Endothelial cell (in vitro differentiated cells): ENCODE measurements at regions not wholly inside any gene's neighbourhood (a gene's known extent, or its start where the extent isn't known, plus 50 kb on each side); places are given as distances from the start of the nearest gene placed in this dataset.

Source experiments
- DNase-seq: peaks from one replicate; pipeline ENCODE4 v3.0.0; 2021; ENCODE audit warnings: low spot score
- H3K27ac Mint-ChIP-seq: one replicate; pipeline ENCODE4 v1.8.0; 2021; ENCODE audit warnings: mixed read lengths, inconsistent platforms; ENCODE audit not compliant: unreplicated experiment
- H3K27me3 Mint-ChIP-seq: one replicate; pipeline ENCODE4 v1.8.0; 2021; ENCODE audit warnings: mild to moderate bottlenecking, moderate library complexity, mixed read lengths, inconsistent platforms; ENCODE audit not compliant: unreplicated experiment
- H3K36me3 Mint-ChIP-seq: one replicate; pipeline ENCODE4 v1.8.0; 2021; ENCODE audit warnings: mild to moderate bottlenecking, low read depth, mixed read lengths, inconsistent platforms; ENCODE audit not compliant: unreplicated experiment
- H3K4me1 Mint-ChIP-seq: one replicate; pipeline ENCODE4 v1.8.0; 2021; ENCODE audit warnings: mild to moderate bottlenecking, mixed read lengths, inconsistent platforms; ENCODE audit not compliant: unreplicated experiment
- H3K4me3 Mint-ChIP-seq: one replicate; pipeline ENCODE4 v1.8.0; 2021; ENCODE audit warnings: mild to moderate bottlenecking, mixed read lengths, inconsistent platforms; ENCODE audit not compliant: unreplicated experiment
- H3K9me3 Mint-ChIP-seq: one replicate; pipeline ENCODE4 v1.8.0; 2021; ENCODE audit warnings: mixed read lengths, inconsistent platforms; ENCODE audit not compliant: unreplicated experiment
- CTCF ChIP-seq: fragments of 200-600 bp; sonication (generic); IDR thresholded peaks from one replicate; pipeline ENCODE4 v1.5.0; 2021; ENCODE audit warnings: antibody characterized with exemption; ENCODE audit not compliant: unreplicated experiment

DNA sequence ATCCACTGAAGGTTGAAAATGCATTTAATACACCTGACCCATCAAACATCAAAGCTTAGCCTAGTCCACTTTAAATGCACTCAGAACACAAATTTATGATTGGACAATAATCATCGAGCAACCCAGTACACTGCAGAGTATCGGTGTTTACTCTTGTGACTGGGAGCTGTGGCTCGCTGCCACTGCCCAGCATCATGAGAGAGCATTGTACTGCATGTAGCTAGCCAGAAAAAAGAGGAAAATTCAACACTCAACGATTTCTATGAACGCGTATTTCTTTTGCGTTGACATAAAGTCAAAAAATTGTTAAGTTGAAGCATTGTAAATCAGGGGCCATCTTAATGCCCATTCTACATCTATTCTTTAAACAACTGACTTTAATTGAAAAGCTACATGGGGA, 95.1 kb upstream of the CD180 start:
- Mint-ChIP-seq H3K27ac (no peak overlapping the region), H3K36me3 (no peaks in the 10 kb centered on the region), H3K9me3 (no peaks in the 10 kb centered on the region), H3K4me1 (peaks cover 11% of the 10 kb centered on the region), H3K27me3 (no peaks in the 10 kb centered on the region), H3K4me3 (no peak overlapping the region)
- DNase-seq, result no peak
- no peak for TF ChIP-seq CTCF

DNA sequence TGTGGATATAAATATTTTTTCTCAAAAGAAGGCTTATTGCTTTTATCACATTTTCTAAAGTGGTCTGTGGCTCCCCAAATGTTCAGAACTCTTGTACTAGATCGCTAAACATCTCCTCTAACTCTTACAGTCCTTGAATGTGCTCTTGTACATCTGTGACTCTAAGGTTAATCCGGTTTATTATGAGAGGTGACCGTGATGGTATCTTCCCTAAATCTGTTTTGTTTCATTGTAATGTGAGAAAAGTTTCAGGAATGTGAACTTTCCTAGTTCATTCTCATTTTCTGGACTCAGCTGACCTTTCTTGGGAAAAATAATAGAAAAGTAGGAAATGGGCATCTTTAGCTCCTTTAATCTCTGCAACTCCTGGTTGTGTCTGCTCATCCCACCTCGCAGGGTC, 94.5 kb upstream of the CD180 start:
- Mint-ChIP-seq H3K4me3 (no peak overlapping the region), H3K4me1 (peaks cover 17% of the 10 kb centered on the region), H3K27ac (no peak overlapping the region), H3K36me3 (no peaks in the 10 kb centered on the region), H3K9me3 (no peaks in the 10 kb centered on the region), H3K27me3 (no peaks in the 10 kb centered on the region)
- no peak for TF ChIP-seq CTCF
- no peak for DNase-seq

DNA sequence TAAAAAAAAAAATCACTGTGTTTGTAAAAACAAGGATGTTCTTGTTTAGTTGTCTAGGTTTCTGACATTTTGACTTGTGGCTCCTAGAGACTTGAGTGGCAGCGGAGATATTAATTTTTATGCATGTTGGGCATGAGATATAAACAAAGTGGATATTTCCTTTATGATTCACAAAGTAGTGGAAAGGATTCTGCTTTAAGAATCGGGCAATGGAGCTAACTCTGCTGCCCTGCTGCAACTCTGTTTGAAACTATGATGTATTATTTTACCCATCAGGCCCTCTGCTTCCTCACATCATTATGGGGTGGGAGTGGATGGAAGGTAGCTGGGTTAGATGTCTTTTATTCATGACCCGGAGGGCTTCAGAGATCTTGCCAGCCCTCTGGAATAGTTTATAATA, 94.1 kb upstream of the CD180 start:
- H3K36me3 Mint-ChIP-seq, result no peaks in the 10 kb centered on the region
- no peak overlapping the region for H3K27ac Mint-ChIP-seq
- H3K27me3 Mint-ChIP-seq, result no peaks in the 10 kb centered on the region
- H3K4me3 Mint-ChIP-seq, result no peak overlapping the region
- peaks cover 20% of the 10 kb centered on the region for H3K4me1 Mint-ChIP-seq
- H3K9me3 Mint-ChIP-seq, result no peaks in the 10 kb centered on the region
- DNase-seq, result no peak
- no peak for TF ChIP-seq CTCF

GRCh38 chr5:67289763-67290521, 93.3 kb upstream of the CD180 start:
- DNase-seq, result no peak
- H3K4me1 Mint-ChIP-seq, result peaks cover 16% of the 10 kb centered on the region
- H3K4me3 Mint-ChIP-seq, result no peak overlapping the region
- H3K36me3 Mint-ChIP-seq, result no peaks in the 10 kb centered on the region
- no peaks in the 10 kb centered on the region for H3K9me3 Mint-ChIP-seq
- H3K27ac Mint-ChIP-seq, result no peak overlapping the region
- H3K27me3 Mint-ChIP-seq, result no peaks in the 10 kb centered on the region
- no peak for TF ChIP-seq CTCF

- DNase-seq, result no peak
- Mint-ChIP-seq H3K27ac (no peak overlapping the region), H3K4me3 (no peak overlapping the region), H3K27me3 (no peaks in the 10 kb centered on the region), H3K4me1 (peaks cover 15% of the 10 kb centered on the region), H3K9me3 (no peaks in the 10 kb centered on the region), H3K36me3 (no peaks in the 10 kb centered on the region)
- no peak for TF ChIP-seq CTCF
These were observed 91.1 kb upstream of the CD180 start for GRCh38 chr5:67287510-67288268.
